Hepatocyte (in vitro differentiated cells): ENCODE measurements at regions not wholly inside any gene's neighbourhood (a gene's known extent, or its start where the extent isn't known, plus 50 kb on each side); places are given as distances from the start of the nearest gene placed in this dataset.

ENCODE experiments used
- CTCF ChIP-seq: fragments of 200-600 bp; sonication (generic); IDR thresholded peaks from 2 replicates; pipeline ENCODE4 v1.5.1; 2016; ENCODE audit warnings: antibody characterized with exemption, mild to moderate bottlenecking; ENCODE audit not compliant: poor library complexity
- EZH2 ChIP-seq: fragments of 200-600 bp; sonication (generic); IDR thresholded peaks from 2 replicates; pipeline ENCODE4 v1.6.1; 2016; ENCODE audit warnings: antibody characterized with exemption, mild to moderate bottlenecking, borderline replicate concordance
- EZH2phosphoT487 ChIP-seq: fragments of 200-600 bp; sonication (generic); IDR thresholded peaks from one replicate; pipeline ENCODE4 v1.6.1; 2018; ENCODE audit warnings: antibody characterized with exemption, mild to moderate bottlenecking, low read depth, moderate library complexity; ENCODE audit not compliant: unreplicated experiment, severe bottlenecking

DNA sequence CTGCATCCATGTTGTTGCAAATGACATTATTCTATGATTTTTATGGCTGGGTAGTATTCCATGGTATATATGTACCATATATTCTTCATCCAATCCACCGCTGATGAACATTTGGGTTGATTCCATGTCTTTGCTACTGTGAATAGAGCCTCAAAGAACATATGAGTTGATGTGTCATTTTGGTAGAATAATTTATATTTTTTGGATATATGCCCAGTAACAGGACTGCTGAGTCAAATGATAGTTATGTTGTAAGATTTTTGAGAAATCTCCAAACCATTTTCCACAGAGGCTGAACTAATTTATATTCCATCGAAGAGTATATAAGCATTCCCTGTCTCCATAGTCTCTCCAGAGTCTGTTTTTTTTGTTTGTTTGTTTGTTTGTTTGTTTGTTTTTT is 1373.5 kb downstream of the GRIK2 start:
- TF ChIP-seq EZH2phosphoT487 (no peak), CTCF (no peak), EZH2 (no peak)
